GM23248 (cell line): ENCODE measurements at regions not wholly inside any gene's neighbourhood (a gene's known extent, or its start where the extent isn't known, plus 50 kb on each side); places are given as distances from the start of the nearest gene placed in this dataset.
"Not testable (repeated sequence)": the region's sequence is repeated elsewhere in the genome, so short reads cannot be mapped to it uniquely, and the experiment has no call there.

Experiments
- EZH2 ChIP-seq: fragments of 200-600 bp; sonication (generic); IDR thresholded peaks from 2 replicates; pipeline ENCODE4 v1.6.1; 2018; ENCODE audit warnings: antibody characterized with exemption, mild to moderate bottlenecking; ENCODE audit not compliant: insufficient read depth, poor library complexity, severe bottlenecking
- EZH2phosphoT487 ChIP-seq: fragments of 200-600 bp; sonication (generic); IDR thresholded peaks from 2 replicates; pipeline ENCODE4 v1.6.1; 2018; ENCODE audit warnings: antibody characterized with exemption, moderate library complexity, mild to moderate bottlenecking, low read depth; ENCODE audit not compliant: insufficient read depth

DNA sequence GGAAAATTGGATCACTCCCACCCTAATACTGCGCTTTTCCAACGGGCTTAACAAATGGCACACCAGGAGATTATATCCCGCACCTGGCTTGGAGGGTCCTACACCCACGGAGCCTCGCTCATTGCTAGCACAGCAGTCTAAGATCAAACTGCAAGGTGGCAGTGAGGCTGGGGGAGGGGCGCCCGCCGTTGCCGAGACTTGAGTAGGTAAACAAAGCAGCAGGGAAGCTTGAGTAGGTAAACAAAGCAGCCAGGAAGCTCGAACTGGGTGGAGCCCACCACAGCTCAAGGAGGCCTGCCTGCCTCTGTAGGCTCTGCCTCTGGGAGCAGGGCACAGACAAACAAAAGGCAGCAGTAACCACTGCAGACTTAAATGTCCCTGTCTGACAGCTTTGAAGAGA, 59.8 kb upstream of the PKP2 start:
- TF ChIP-seq EZH2phosphoT487, EZH2: not testable (repeated sequence)
